Breast epithelium (tissue), 4 donors: ENCODE measurements at regions not wholly inside any gene's neighbourhood (a gene's known extent, or its start where the extent isn't known, plus 50 kb on each side); places are given as distances from the start of the nearest gene placed in this dataset.

Source experiments
- DNase-seq, 2 donors: peaks; one replicate each; pipeline ENCODE4 v3.0.0-alpha.2; 2019; ENCODE audit warnings: low spot score in 2 of 2
- H3K27ac ChIP-seq, 2 donors: fragments of 200-600 bp; sonication (generic) in 1 of 2; one replicate each; pipeline ENCODE4 v1.5.1; 2016 to 2019; ENCODE audit warnings: mild to moderate bottlenecking in 1 of 2
- H3K27me3 ChIP-seq, 2 donors: fragments of 200-600 bp; sonication (generic) in 1 of 2; one replicate each; pipeline versions ENCODE4 v1.5.1 to v1.6.0; 2017 to 2019; ENCODE audit warnings: control low read depth in 1 of 2, mild to moderate bottlenecking in 1 of 2
- H3K36me3 ChIP-seq: fragments of 200-600 bp; one replicate; pipeline ENCODE4 v1.5.1; 2019
- H3K4me1 ChIP-seq, 2 donors: fragments of 200-600 bp; sonication (generic); one replicate each; pipeline ENCODE4 v1.5.1; 2016 to 2019; ENCODE audit warnings: control low read depth in 1 of 2
- H3K4me3 ChIP-seq, 3 donors: fragments of 200-600 bp; sonication (generic); 1 replicate in 2 of 3; 2 replicates in 1 of 3; pipeline ENCODE4 v1.5.1; 2016 to 2019; ENCODE audit warnings: mild to moderate bottlenecking in 3 of 3, moderate library complexity in 2 of 3
- H3K9me3 ChIP-seq, 2 donors: fragments of 200-600 bp; sonication (generic) in 1 of 2; one replicate each; pipeline ENCODE4 v1.5.1; 2016 to 2019; ENCODE audit warnings: control low read depth in 1 of 2
- CTCF ChIP-seq, 3 donors: fragments of 450-650 bp; IDR thresholded peaks; one replicate each; pipeline ENCODE4 v1.5.1; 2016 to 2017; ENCODE audit warnings: antibody characterized with exemption in 3 of 3, mild to moderate bottlenecking in 3 of 3, moderate library complexity in 3 of 3
- POLR2A ChIP-seq: fragments of 450-650 bp; IDR thresholded peaks from one replicate; pipeline ENCODE4 v1.6.1; 2016; ENCODE audit warnings: antibody characterized with exemption, mild to moderate bottlenecking, moderate library complexity
- POLR2AphosphoS5 ChIP-seq, 3 donors: sonication (generic); formaldehyde crosslinking; IDR thresholded peaks; one replicate each; pipeline ENCODE4 v1.6.1; 2017; ENCODE audit warnings: antibody characterized with exemption in 3 of 3
- intact Hi-C: fragments of 100-400 bp; cut with DNase I; formaldehyde crosslinking; loops from one replicate; pipeline ENCODE4 v1.15.1; 2023; ENCODE audit warnings: low total_unique reads

- DNase-seq: no peak
- Histone ChIP-seq H3K27ac (no peak overlapping the region), H3K36me3 (no peaks in the 10 kb centered on the region), H3K9me3 (no peaks in the 10 kb centered on the region), H3K27me3 (no peaks in the 10 kb centered on the region), H3K4me1 (no peaks in the 10 kb centered on the region), H3K4me3 (no peak overlapping the region)
- intact Hi-C loops: no loop called here
- no peak for TF ChIP-seq CTCF (IDR thresholded peaks at IDR 0.05)
- TF ChIP-seq POLR2AphosphoS5 (IDR thresholded peaks at IDR 0.05): no peak
- TF ChIP-seq POLR2A: no peak
Measured at GRCh38 chr2:76283350-76283749, 572.6 kb upstream of the GCFC2 start.

GRCh38 chr2:76281156-76281841 is 570.6 kb upstream of the GCFC2 start:
- no peak for TF ChIP-seq POLR2AphosphoS5 (IDR thresholded peaks at IDR 0.05)
- TF ChIP-seq CTCF (IDR thresholded peaks at IDR 0.05): no peak
- H3K9me3 ChIP-seq: no peaks in the 10 kb centered on the region
- intact Hi-C loops: no loop called here
- no peaks in the 10 kb centered on the region for H3K4me1 ChIP-seq
- H3K4me3 ChIP-seq: no peak overlapping the region
- DNase-seq: no peak
- H3K36me3 ChIP-seq: no peaks in the 10 kb centered on the region
- no peaks in the 10 kb centered on the region for H3K27me3 ChIP-seq
- H3K27ac ChIP-seq: no peak overlapping the region

DNA sequence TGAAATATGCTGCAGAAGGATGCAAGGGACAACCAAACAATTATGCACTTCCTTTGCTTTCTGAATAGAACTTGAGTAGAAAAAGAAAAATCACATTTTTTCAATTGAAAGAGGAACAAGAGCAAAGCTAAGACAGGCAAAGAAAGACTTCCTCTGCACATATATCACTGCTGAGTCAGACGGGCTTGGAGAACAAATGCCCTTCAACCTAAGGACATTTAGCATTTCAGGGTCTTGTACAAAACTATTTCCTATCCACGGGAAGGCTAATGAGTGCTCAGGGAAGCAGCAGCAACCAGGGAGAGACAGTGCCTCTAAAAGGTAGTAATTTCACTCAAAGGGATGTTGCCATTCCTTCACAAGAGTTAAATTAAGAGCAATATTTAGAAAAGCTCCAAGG is 570.0 kb upstream of the GCFC2 start:
- H3K27me3 ChIP-seq: no peaks in the 10 kb centered on the region
- no peaks in the 10 kb centered on the region for H3K36me3 ChIP-seq
- DNase-seq: no peak
- H3K9me3 ChIP-seq: no peaks in the 10 kb centered on the region
- no peak for TF ChIP-seq CTCF (IDR thresholded peaks at IDR 0.05)
- intact Hi-C loops: no loop called here
- H3K27ac ChIP-seq: no peak overlapping the region
- no peak overlapping the region for H3K4me3 ChIP-seq
- no peaks in the 10 kb centered on the region for H3K4me1 ChIP-seq

GRCh38 chr2:76279142-76279541 is 568.4 kb upstream of the GCFC2 start:
- no peaks in the 10 kb centered on the region for H3K9me3 ChIP-seq
- intact Hi-C loops: no loop called here
- H3K4me3 ChIP-seq: no peak overlapping the region
- no peaks in the 10 kb centered on the region for H3K36me3 ChIP-seq
- no peak overlapping the region for H3K27ac ChIP-seq
- TF ChIP-seq POLR2A: no peak
- no peak for TF ChIP-seq CTCF (IDR thresholded peaks at IDR 0.05)
- no peak for TF ChIP-seq POLR2AphosphoS5 (IDR thresholded peaks at IDR 0.05)
- no peaks in the 10 kb centered on the region for H3K4me1 ChIP-seq
- H3K27me3 ChIP-seq: no peaks in the 10 kb centered on the region
- DNase-seq: no peak

GRCh38 chr2:76275788-76276187 is 565.1 kb upstream of the GCFC2 start:
- TF ChIP-seq POLR2A (no peak), CTCF (IDR thresholded peaks at IDR 0.05) (no peak)
- H3K4me1 ChIP-seq: no peaks in the 10 kb centered on the region
- H3K27me3 ChIP-seq: no peaks in the 10 kb centered on the region
- no peak overlapping the region for H3K27ac ChIP-seq
- H3K4me3 ChIP-seq: no peak overlapping the region
- H3K36me3 ChIP-seq: no peaks in the 10 kb centered on the region
- no peak for DNase-seq
- intact Hi-C loops: no loop called here
- H3K9me3 ChIP-seq: no peaks in the 10 kb centered on the region
